ENCODE measurements at regions not wholly inside any gene's neighbourhood (a gene's known extent, or its start where the extent isn't known, plus 50 kb on each side); places are given as distances from the start of the nearest gene placed in this dataset.

GRCh38 chr3:159789742-159790635 is 198.6 kb upstream of the IL12A start:
- no peak for TF ChIP-seq EZH2phosphoT487 (conservative IDR thresholded peaks at IDR 0.05; ENCODE audit: low read length)
- TF ChIP-seq, protein P1, sequence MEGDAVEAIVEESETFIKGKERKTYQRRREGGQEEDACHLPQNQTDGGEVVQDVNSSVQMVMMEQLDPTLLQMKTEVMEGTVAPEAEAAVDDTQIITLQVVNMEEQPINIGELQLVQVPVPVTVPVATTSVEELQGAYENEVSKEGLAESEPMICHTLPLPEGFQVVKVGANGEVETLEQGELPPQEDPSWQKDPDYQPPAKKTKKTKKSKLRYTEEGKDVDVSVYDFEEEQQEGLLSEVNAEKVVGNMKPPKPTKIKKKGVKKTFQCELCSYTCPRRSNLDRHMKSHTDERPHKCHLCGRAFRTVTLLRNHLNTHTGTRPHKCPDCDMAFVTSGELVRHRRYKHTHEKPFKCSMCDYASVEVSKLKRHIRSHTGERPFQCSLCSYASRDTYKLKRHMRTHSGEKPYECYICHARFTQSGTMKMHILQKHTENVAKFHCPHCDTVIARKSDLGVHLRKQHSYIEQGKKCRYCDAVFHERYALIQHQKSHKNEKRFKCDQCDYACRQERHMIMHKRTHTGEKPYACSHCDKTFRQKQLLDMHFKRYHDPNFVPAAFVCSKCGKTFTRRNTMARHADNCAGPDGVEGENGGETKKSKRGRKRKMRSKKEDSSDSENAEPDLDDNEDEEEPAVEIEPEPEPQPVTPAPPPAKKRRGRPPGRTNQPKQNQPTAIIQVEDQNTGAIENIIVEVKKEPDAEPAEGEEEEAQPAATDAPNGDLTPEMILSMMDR (IDR thresholded peaks at IDR 0.05; ENCODE audit: insufficient read depth, low read length, poor library complexity, severe bottlenecking): no peak
- Histone ChIP-seq H3K27ac (ENCODE audit: low read depth, low read length) (no peak overlapping the region), H3K4me2 (ENCODE audit: low read depth, low read length, poor library complexity, severe bottlenecking) (no peak overlapping the region), H3K9me3 (ENCODE audit: insufficient read depth, low read length) (no peaks in the 10 kb centered on the region), H3K9ac (ENCODE audit: low read length) (no peak overlapping the region), H3F3A (ENCODE audit: insufficient read depth) (no peaks in the 10 kb centered on the region), H3K9me2 (replicated peaks; ENCODE audit: insufficient read depth, low read length) (no peaks in the 10 kb centered on the region), H3K79me2 (ENCODE audit: insufficient read depth, low read length) (no peaks in the 10 kb centered on the region), H2AFZ (ENCODE audit: low read depth, low read length, severe bottlenecking) (no peak overlapping the region), H3K4me3 (ENCODE audit: insufficient read depth, low read length, poor library complexity, severe bottlenecking) (no peak overlapping the region), H3K36me3 (ENCODE audit: low read length) (no peaks in the 10 kb centered on the region), H4K20me1 (ENCODE audit: low read depth, low read length) (no peaks in the 10 kb centered on the region), H3K27me3 (ENCODE audit: low read length) (no peaks in the 10 kb centered on the region)

DNA sequence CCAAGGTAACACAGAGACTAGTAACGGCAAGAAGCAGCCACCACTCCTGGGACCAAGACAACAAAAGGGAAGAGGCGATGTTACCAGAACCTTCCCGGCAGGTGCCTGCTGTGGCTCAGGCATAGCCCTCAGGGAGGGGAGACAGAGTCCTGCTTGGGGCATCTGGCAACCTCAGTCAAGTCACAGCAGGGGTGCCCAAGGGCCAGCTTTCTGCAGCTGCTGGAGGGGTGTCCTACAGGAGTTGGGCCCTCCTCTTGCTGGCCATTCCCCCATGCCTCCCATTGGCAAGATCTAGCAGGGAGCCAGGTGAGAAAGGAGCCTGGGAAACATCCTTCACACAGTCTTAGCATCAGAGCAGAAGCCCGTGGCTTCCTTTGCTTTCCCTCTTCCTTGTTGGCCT is 197.3 kb upstream of the IL12A start:
- Histone ChIP-seq H3K4me2 (ENCODE audit: low read depth, low read length, poor library complexity, severe bottlenecking) (no peak overlapping the region), H3K9me2 (replicated peaks; ENCODE audit: insufficient read depth, low read length) (no peaks in the 10 kb centered on the region), H3F3A (ENCODE audit: insufficient read depth) (no peaks in the 10 kb centered on the region), H3K9me3 (ENCODE audit: insufficient read depth, low read length) (no peaks in the 10 kb centered on the region), H2AFZ (ENCODE audit: low read depth, low read length, severe bottlenecking) (no peak overlapping the region), H3K79me2 (ENCODE audit: insufficient read depth, low read length) (no peaks in the 10 kb centered on the region), H3K36me3 (ENCODE audit: low read length) (no peaks in the 10 kb centered on the region), H4K20me1 (ENCODE audit: low read depth, low read length) (no peaks in the 10 kb centered on the region), H3K27me3 (ENCODE audit: low read length) (no peaks in the 10 kb centered on the region), H3K9ac (ENCODE audit: low read length) (no peak overlapping the region), H3K27ac (ENCODE audit: low read depth, low read length) (no peak overlapping the region), H3K4me3 (ENCODE audit: insufficient read depth, low read length, poor library complexity, severe bottlenecking) (no peak overlapping the region)
- no peak for TF ChIP-seq EZH2phosphoT487 (conservative IDR thresholded peaks at IDR 0.05; ENCODE audit: low read length)
- TF ChIP-seq, protein P1 (IDR thresholded peaks at IDR 0.05; ENCODE audit: insufficient read depth, low read length, poor library complexity, severe bottlenecking): no peak

- H3K27me3 ChIP-seq (ENCODE audit: low read length): no peaks in the 10 kb centered on the region
- no peaks in the 10 kb centered on the region for H4K20me1 ChIP-seq (ENCODE audit: low read depth, low read length)
- H3K4me3 ChIP-seq (ENCODE audit: insufficient read depth, low read length, poor library complexity, severe bottlenecking): no peak overlapping the region
- no peaks in the 10 kb centered on the region for H3K9me2 ChIP-seq (replicated peaks; ENCODE audit: insufficient read depth, low read length)
- H2AFZ ChIP-seq (ENCODE audit: low read depth, low read length, severe bottlenecking): no peak overlapping the region
- no peaks in the 10 kb centered on the region for H3F3A ChIP-seq (ENCODE audit: insufficient read depth)
- H3K4me2 ChIP-seq (ENCODE audit: low read depth, low read length, poor library complexity, severe bottlenecking): no peak overlapping the region
- no peak overlapping the region for H3K9ac ChIP-seq (ENCODE audit: low read length)
- TF ChIP-seq, protein P1 (IDR thresholded peaks at IDR 0.05; ENCODE audit: insufficient read depth, low read length, poor library complexity, severe bottlenecking): no peak
- no peak overlapping the region for H3K27ac ChIP-seq (ENCODE audit: low read depth, low read length)
- H3K79me2 ChIP-seq (ENCODE audit: insufficient read depth, low read length): no peaks in the 10 kb centered on the region
- no peaks in the 10 kb centered on the region for H3K9me3 ChIP-seq (ENCODE audit: insufficient read depth, low read length)
- no peaks in the 10 kb centered on the region for H3K36me3 ChIP-seq (ENCODE audit: low read length)
Observed at GRCh38 chr3:159792070-159792469, 196.6 kb upstream of the IL12A start.

Data from SU-DHL-6 (cell line).